GM12874 (cell line): ENCODE measurements at regions not wholly inside any gene's neighbourhood (a gene's known extent, or its start where the extent isn't known, plus 50 kb on each side); places are given as distances from the start of the nearest gene placed in this dataset.

Source experiments
- TF ChIP-seq, protein P1 (sequence below): IDR thresholded peaks from 2 replicates; pipeline ENCODE4 v1.5.1; 2011; ENCODE audit warnings: low read depth, mild to moderate bottlenecking, control low read depth, low read length, moderate library complexity; ENCODE audit not compliant: insufficient read depth

DNA sequence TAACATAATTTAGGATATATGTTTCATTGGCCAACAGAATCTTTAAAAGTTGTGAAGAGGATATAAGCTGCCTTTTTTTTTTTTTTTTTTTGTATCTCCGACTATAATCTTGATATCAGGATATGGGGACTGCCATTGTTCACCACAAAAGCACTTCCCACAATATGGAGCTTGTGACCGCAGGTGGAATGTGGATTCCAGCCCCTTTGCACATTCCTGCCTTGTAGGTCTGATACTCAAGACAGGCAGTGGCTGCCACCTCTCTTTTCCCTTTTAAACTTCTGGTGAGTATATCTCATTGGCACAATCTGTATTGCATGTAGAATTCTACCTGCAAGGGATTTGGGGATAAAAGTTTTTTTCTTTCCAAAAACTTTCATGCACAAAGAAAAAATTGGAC lies 272.7 kb upstream of the VWC2 start:
- TF ChIP-seq, protein P1, sequence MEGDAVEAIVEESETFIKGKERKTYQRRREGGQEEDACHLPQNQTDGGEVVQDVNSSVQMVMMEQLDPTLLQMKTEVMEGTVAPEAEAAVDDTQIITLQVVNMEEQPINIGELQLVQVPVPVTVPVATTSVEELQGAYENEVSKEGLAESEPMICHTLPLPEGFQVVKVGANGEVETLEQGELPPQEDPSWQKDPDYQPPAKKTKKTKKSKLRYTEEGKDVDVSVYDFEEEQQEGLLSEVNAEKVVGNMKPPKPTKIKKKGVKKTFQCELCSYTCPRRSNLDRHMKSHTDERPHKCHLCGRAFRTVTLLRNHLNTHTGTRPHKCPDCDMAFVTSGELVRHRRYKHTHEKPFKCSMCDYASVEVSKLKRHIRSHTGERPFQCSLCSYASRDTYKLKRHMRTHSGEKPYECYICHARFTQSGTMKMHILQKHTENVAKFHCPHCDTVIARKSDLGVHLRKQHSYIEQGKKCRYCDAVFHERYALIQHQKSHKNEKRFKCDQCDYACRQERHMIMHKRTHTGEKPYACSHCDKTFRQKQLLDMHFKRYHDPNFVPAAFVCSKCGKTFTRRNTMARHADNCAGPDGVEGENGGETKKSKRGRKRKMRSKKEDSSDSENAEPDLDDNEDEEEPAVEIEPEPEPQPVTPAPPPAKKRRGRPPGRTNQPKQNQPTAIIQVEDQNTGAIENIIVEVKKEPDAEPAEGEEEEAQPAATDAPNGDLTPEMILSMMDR, result no peak

- TF ChIP-seq, protein P1, result no peak
These were observed 259.5 kb upstream of the VWC2 start for GRCh38 chr7:49513911-49514310.

DNA sequence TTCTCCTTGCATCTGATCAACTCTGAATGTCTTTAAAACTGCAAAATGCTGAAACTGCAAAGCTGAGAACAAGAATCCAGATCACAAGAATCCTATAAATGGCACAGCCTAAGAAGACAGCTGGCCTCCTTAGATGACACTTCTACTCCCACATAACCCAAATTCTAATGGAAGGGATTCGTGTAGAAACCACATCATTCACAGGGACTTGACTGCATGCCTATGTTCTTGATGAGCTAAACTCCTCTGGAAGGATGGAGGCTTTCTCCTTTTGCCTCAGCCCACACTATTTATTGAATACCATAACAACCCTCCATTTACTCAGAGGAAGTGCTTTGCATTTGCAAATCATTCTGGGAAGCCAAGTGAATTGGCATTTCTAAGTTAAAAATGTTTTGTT lies 252.5 kb upstream of the VWC2 start:
- TF ChIP-seq, protein P1, result no peak

DNA sequence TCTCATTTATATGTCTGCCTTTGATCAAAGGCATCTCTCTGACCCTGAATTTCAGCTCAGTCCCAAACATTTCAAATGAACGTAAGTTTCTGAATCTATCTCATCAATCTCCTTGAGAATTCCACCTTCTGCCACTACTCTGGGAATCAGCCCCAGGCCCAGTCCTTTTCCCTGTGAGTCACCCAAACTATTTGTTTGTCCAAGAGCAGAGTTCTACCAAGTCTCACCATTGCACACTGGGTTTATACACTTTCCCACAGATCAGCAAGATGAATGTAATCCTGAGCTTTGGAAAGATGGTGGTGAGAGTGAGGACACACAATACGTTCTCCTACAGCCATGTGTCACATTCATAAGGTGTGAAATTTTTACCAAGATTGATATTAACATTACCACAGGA lies 251.3 kb upstream of the VWC2 start:
- TF ChIP-seq, protein P1, result no peak

DNA sequence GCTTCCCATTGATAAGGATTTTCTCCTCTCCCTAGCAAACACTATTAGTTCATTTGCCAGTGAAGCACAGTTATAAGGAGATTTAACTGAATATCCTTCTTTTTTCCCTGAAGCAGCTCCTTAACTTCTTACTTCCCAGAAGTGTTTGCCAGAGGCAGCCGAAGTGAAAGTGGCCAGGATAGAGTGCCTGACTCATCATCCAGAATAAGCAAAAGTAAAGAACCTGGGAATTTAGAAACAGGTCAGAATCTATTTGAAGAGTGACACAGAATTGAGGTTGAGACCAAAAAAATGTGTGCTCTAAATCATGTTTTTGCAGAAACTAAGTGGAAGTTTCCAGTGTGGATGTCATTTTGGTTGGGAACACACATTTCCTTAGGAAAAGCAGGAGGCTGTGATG lies 249.6 kb upstream of the VWC2 start:
- TF ChIP-seq, protein P1, result no peak

GRCh38 chr7:49527182-49527581 lies 246.3 kb upstream of the VWC2 start:
- TF ChIP-seq, protein P1, result no peak

- TF ChIP-seq, protein P1, result no peak
These were observed 243.0 kb upstream of the VWC2 start for GRCh38 chr7:49530481-49530880.
